ENCODE measurements at regions not wholly inside any gene's neighbourhood (a gene's known extent, or its start where the extent isn't known, plus 50 kb on each side); places are given as distances from the start of the nearest gene placed in this dataset.

GRCh38 chr16:65933703-65934102, 432.8 kb upstream of the CDH5 start:
- H3K27ac ChIP-seq (ENCODE audit: low read depth, low read length) = no peak overlapping the region
- H3K9me2 ChIP-seq (replicated peaks; ENCODE audit: control insufficient read depth, low read length) = no peaks in the 10 kb centered on the region
- H3F3A ChIP-seq (ENCODE audit: control insufficient read depth, insufficient read depth) = no peaks in the 10 kb centered on the region
- no peaks in the 10 kb centered on the region for H3K36me3 ChIP-seq (ENCODE audit: control insufficient read depth, low read length)
- H3K4me2 ChIP-seq (ENCODE audit: low read length) = no peak overlapping the region
- H3K9me3 ChIP-seq (ENCODE audit: control insufficient read depth, insufficient read depth, low read length) = no peaks in the 10 kb centered on the region
- no peak for TF ChIP-seq EZH2phosphoT487 (IDR thresholded peaks at IDR 0.05; ENCODE audit: borderline replicate concordance, low read length)
- TF ChIP-seq CTCF (IDR thresholded peaks at IDR 0.05; ENCODE audit: low read depth, low read length, poor library complexity, severe bottlenecking) = no peak
- no peak overlapping the region for H3K4me3 ChIP-seq (ENCODE audit: low read length)
- no peaks in the 10 kb centered on the region for H3K27me3 ChIP-seq (ENCODE audit: control insufficient read depth, low read length)
- no peaks in the 10 kb centered on the region for H4K20me1 ChIP-seq (ENCODE audit: control insufficient read depth, insufficient read depth, low read depth, low read length)
- H3K79me2 ChIP-seq (ENCODE audit: control insufficient read depth, low read length) = no peaks in the 10 kb centered on the region
- no peaks in the 10 kb centered on the region for H3K4me1 ChIP-seq (ENCODE audit: control insufficient read depth, low read length)

GRCh38 chr16:65932350-65933072, 434.0 kb upstream of the CDH5 start:
- no peak overlapping the region for H3K27ac ChIP-seq (ENCODE audit: low read depth, low read length)
- no peaks in the 10 kb centered on the region for H3K4me1 ChIP-seq (ENCODE audit: control insufficient read depth, low read length)
- no peaks in the 10 kb centered on the region for H4K20me1 ChIP-seq (ENCODE audit: control insufficient read depth, insufficient read depth, low read depth, low read length)
- H3K27me3 ChIP-seq (ENCODE audit: control insufficient read depth, low read length) = no peaks in the 10 kb centered on the region
- no peak overlapping the region for H3K4me2 ChIP-seq (ENCODE audit: low read length)
- H3F3A ChIP-seq (ENCODE audit: control insufficient read depth, insufficient read depth) = no peaks in the 10 kb centered on the region
- no peaks in the 10 kb centered on the region for H3K9me2 ChIP-seq (replicated peaks; ENCODE audit: control insufficient read depth, low read length)
- H3K79me2 ChIP-seq (ENCODE audit: control insufficient read depth, low read length) = no peaks in the 10 kb centered on the region
- H3K36me3 ChIP-seq (ENCODE audit: control insufficient read depth, low read length) = no peaks in the 10 kb centered on the region
- H3K4me3 ChIP-seq (ENCODE audit: low read length) = no peak overlapping the region
- no peaks in the 10 kb centered on the region for H3K9me3 ChIP-seq (ENCODE audit: control insufficient read depth, insufficient read depth, low read length)
- TF ChIP-seq CTCF (IDR thresholded peaks at IDR 0.05; ENCODE audit: low read depth, low read length, poor library complexity, severe bottlenecking) (no peak), EZH2phosphoT487 (IDR thresholded peaks at IDR 0.05; ENCODE audit: borderline replicate concordance, low read length) (no peak)

GRCh38 chr16:65922923-65923322, 443.6 kb upstream of the CDH5 start:
- TF ChIP-seq EZH2phosphoT487 (IDR thresholded peaks at IDR 0.05; ENCODE audit: borderline replicate concordance, low read length) (no peak), CTCF (IDR thresholded peaks at IDR 0.05; ENCODE audit: low read depth, low read length, poor library complexity, severe bottlenecking) (no peak)
- Histone ChIP-seq H3F3A (ENCODE audit: control insufficient read depth, insufficient read depth) (no peaks in the 10 kb centered on the region), H3K9me3 (ENCODE audit: control insufficient read depth, insufficient read depth, low read length) (no peaks in the 10 kb centered on the region), H3K79me2 (ENCODE audit: control insufficient read depth, low read length) (no peaks in the 10 kb centered on the region), H3K36me3 (ENCODE audit: control insufficient read depth, low read length) (no peaks in the 10 kb centered on the region), H3K4me3 (ENCODE audit: low read length) (no peak overlapping the region), H3K9me2 (replicated peaks; ENCODE audit: control insufficient read depth, low read length) (no peaks in the 10 kb centered on the region), H4K20me1 (ENCODE audit: control insufficient read depth, insufficient read depth, low read depth, low read length) (no peaks in the 10 kb centered on the region), H3K27me3 (ENCODE audit: control insufficient read depth, low read length) (no peaks in the 10 kb centered on the region), H3K4me1 (ENCODE audit: control insufficient read depth, low read length) (no peaks in the 10 kb centered on the region), H3K27ac (ENCODE audit: low read depth, low read length) (no peak overlapping the region), H3K4me2 (ENCODE audit: low read length) (no peak overlapping the region)

Data from DOHH2 (cell line).